ENCODE measurements at regions not wholly inside any gene's neighbourhood (a gene's known extent, or its start where the extent isn't known, plus 50 kb on each side); places are given as distances from the start of the nearest gene placed in this dataset.

DNA sequence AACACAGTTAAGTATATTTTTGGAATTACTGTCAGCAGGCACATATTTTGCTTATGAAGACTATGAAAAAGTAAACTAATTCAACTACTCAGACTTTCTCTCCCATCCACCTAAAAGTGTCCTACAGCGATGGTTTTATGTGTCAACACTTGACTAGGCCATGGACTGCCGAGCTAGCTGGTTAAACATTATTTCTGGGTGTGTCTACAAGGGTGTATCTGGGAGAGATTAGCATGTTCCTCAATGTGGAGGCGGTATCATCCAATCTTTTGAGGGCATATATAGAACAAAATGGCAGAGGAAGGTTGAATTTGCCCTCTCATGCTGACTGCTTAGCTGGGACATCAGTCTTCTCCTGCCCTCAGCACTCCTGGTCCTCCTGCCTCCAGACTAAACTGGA is 82.7 kb upstream of the CDYL2 start:
- TF ChIP-seq, protein P1, sequence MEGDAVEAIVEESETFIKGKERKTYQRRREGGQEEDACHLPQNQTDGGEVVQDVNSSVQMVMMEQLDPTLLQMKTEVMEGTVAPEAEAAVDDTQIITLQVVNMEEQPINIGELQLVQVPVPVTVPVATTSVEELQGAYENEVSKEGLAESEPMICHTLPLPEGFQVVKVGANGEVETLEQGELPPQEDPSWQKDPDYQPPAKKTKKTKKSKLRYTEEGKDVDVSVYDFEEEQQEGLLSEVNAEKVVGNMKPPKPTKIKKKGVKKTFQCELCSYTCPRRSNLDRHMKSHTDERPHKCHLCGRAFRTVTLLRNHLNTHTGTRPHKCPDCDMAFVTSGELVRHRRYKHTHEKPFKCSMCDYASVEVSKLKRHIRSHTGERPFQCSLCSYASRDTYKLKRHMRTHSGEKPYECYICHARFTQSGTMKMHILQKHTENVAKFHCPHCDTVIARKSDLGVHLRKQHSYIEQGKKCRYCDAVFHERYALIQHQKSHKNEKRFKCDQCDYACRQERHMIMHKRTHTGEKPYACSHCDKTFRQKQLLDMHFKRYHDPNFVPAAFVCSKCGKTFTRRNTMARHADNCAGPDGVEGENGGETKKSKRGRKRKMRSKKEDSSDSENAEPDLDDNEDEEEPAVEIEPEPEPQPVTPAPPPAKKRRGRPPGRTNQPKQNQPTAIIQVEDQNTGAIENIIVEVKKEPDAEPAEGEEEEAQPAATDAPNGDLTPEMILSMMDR (conservative IDR thresholded peaks at IDR 0.05) = no peak
- Histone ChIP-seq H3K4me1 (ENCODE audit: insufficient read depth, low read length) (no peaks in the 10 kb centered on the region), H4K91ac (ENCODE audit: insufficient read length, low read depth, low read length) (no peak overlapping the region), H3K23me2 (ENCODE audit: insufficient read length, low read depth, low read length, poor library complexity, severe bottlenecking) (no peaks in the 10 kb centered on the region), H2BK15ac (ENCODE audit: low read depth, low read length) (no peak overlapping the region), H3K9me3 (ENCODE audit: control insufficient read depth, low read depth, low read length) (no peaks in the 10 kb centered on the region), H2BK5ac (ENCODE audit: insufficient read length, low read length) (no peak overlapping the region), H3K79me1 (ENCODE audit: insufficient read depth, low read depth, low read length, poor library complexity, severe bottlenecking) (no peaks in the 10 kb centered on the region), H3K4me2 (ENCODE audit: insufficient read depth, insufficient read length, low read length) (no peak overlapping the region), H3K27me3 (ENCODE audit: insufficient read depth, low read length) (no peaks in the 10 kb centered on the region), H4K5ac (ENCODE audit: insufficient read length, low read depth, low read length) (no peak overlapping the region), H3K14ac (ENCODE audit: insufficient read depth, low read length) (no peak overlapping the region), H2BK12ac (ENCODE audit: insufficient read length, low read depth, low read length) (no peak overlapping the region), H2BK120ac (ENCODE audit: low read depth, low read length, poor library complexity, severe bottlenecking) (no peak overlapping the region), H3K23ac (ENCODE audit: insufficient read length, low read depth, low read length) (no peak overlapping the region), H3K56ac (ENCODE audit: insufficient read length, low read depth, low read length) (no peak overlapping the region), H3K18ac (ENCODE audit: insufficient read length, low read depth, low read length) (no peak overlapping the region), H2AFZ (ENCODE audit: low read length) (no peak overlapping the region), H3K27ac (ENCODE audit: insufficient read length, low read depth, low read length) (no peak overlapping the region), H2AK5ac (ENCODE audit: insufficient read length, low read length) (no peak overlapping the region), H4K20me1 (ENCODE audit: control insufficient read depth, insufficient read depth, insufficient read length) (no peaks in the 10 kb centered on the region), H3T11ph (ENCODE audit: low read length) (no peak overlapping the region), H3K79me2 (ENCODE audit: insufficient read depth, low read length) (no peaks in the 10 kb centered on the region), H4K8ac (replicated peaks; ENCODE audit: insufficient read length, low read depth, low read length) (no peak overlapping the region), H2BK20ac (ENCODE audit: low read depth, low read length, poor library complexity, severe bottlenecking) (no peak overlapping the region), H3K9ac (ENCODE audit: extremely low read depth, insufficient read length, low read length) (no peak overlapping the region), H3K4ac (ENCODE audit: low read depth, low read length) (no peak overlapping the region)
- no peaks in the 10 kb centered on the region for H3K9me3 Mint-ChIP-seq
- H3K4me3 Mint-ChIP-seq = no peak overlapping the region
- no peaks in the 10 kb centered on the region for H3K4me1 Mint-ChIP-seq
- WGBS (ENCODE audit: extremely low coverage, insufficient read length, low lambda C conversion rate) = no CpG with 5 or more reads among the region's 3 CpGs
- no peaks in the 10 kb centered on the region for H3K36me3 Mint-ChIP-seq (ENCODE audit: insufficient read depth in 1 of 3, low read depth in 3 of 3)
- H3K27ac Mint-ChIP-seq = no peak overlapping the region
- DNase-seq = no peak
- H3K27me3 Mint-ChIP-seq (ENCODE audit: low read depth) = peaks cover 15% of the 10 kb centered on the region
